Heart left ventricle (tissue), 16 donors: ENCODE measurements at regions not wholly inside any gene's neighbourhood (a gene's known extent, or its start where the extent isn't known, plus 50 kb on each side); places are given as distances from the start of the nearest gene placed in this dataset.

Source experiments
- ATAC-seq, 4 donors: fragments of 200-7000 bp; cut with Tn5 transposase; one replicate each; pipeline ENCODE4 v1.9.1; 2020 to 2022; ENCODE audit warnings: moderate library complexity in 4 of 4, mild to moderate bottlenecking in 3 of 4, moderate number of reproducible peaks in 1 of 4
- DNase-seq, 5 donors: peaks; one replicate each; pipeline ENCODE4 v3.0.0-alpha.2; 2020
- H3K27ac ChIP-seq, 12 donors: fragments of 200-600 bp; sonication (generic) in 4 of 12; one replicate each; pipeline versions ENCODE4 v1.5.0 to v1.8.0; 2016 to 2022; ENCODE audit warnings: mild to moderate bottlenecking in 2 of 12
- H3K27me3 ChIP-seq, 9 donors: fragments of 200-600 bp; sonication (generic) in 2 of 9; one replicate each; pipeline versions ENCODE4 v1.5.1 to v1.8.0; 2016 to 2022; ENCODE audit warnings: mild to moderate bottlenecking in 3 of 9
- H3K36me3 ChIP-seq, 9 donors: fragments of 200-600 bp; sonication (generic) in 2 of 9; one replicate each; pipeline versions ENCODE4 v1.5.0 to v1.8.0; 2018 to 2022; ENCODE audit warnings: mild to moderate bottlenecking in 2 of 9
- H3K4me1 ChIP-seq, 12 donors: fragments of 200-600 bp; sonication (generic) in 4 of 12; one replicate each; pipeline versions ENCODE4 v1.5.0 to v1.8.0; 2016 to 2022; ENCODE audit warnings: mild to moderate bottlenecking in 3 of 12
- H3K4me3 ChIP-seq, 12 donors: fragments of 200-600 bp; sonication (generic) in 4 of 12; one replicate each; pipeline versions ENCODE4 v1.5.0 to v1.8.0; 2017 to 2022; ENCODE audit warnings: mild to moderate bottlenecking in 9 of 12, moderate library complexity in 4 of 12
- H3K9me3 ChIP-seq, 12 donors: fragments of 200-600 bp; sonication (generic) in 4 of 12; one replicate each; pipeline versions ENCODE4 v1.5.0 to v1.8.0; 2016 to 2022; ENCODE audit warnings: mild to moderate bottlenecking in 1 of 12
- POLR2A ChIP-seq, 2 donors: fragments of 450-650 bp; IDR thresholded peaks; one replicate each; pipeline ENCODE4 v1.6.1; 2017; ENCODE audit warnings: antibody characterized with exemption in 2 of 2, mild to moderate bottlenecking in 2 of 2, moderate library complexity in 2 of 2
- WGBS, 4 donors: extraction: QIAGEN DNeasy Blood & Tissue Kit in 2 of 4; methylation state at CpG; one replicate each; pipeline versions ENCODE4 v1.1.5 to v1.1.7; 2013 to 2018; 5-methylcytosine and 5-hydroxymethylcytosine counted together
- intact Hi-C, 10 donors: fragments of 100-400 bp; cut with DNase I; formaldehyde crosslinking; loops; one replicate each; pipeline versions ENCODE4 v1.11.1 to v1.14.2; 2022
- TF ChIP-seq, protein P1 (sequence below), 12 donors: fragments of 200-600 bp; sonication (generic) in 4 of 12; IDR thresholded peaks; one replicate each; pipeline versions ENCODE4 v1.5.0 to v1.8.0; 2018 to 2022; ENCODE audit warnings: antibody characterized with exemption in 12 of 12, mild to moderate bottlenecking in 5 of 12
- donor health status: ischemic (EF 13 %, LVEDD 7.1; RV severe dilation, severe dysfunction).
- donor health status: healthy with polysubstance abuse.
- donor health status: DM: no; HTN: yes; CAD: no.
- donor health status: DM: no; HTN: no; CAD: no.
- donor health status: ischemic (EF 25% LVEDD 6.9; RV normal size, moderate dysfunction).
- donor health status: ischemic (EF 25% LVEDD 5.7; RV mildly dilated, moderate dysfunction).
- donor health status: healthy.
- donor health status: DM: yes; HTN: yes; CAD: no.
- donor health status: ischemic (EF 35%, LVEDD 5.7; RV mildly dilated, moderate dysfunction).
- donor health status: nonischemic (EF 11% LVEDD 7.7; RV severe dilation, severe dysfunction).
- donor health status: DM: yes; HTN: yes; CAD: no.
- donor health status: PGD.
- donor health status: ischemic (EF 29% LVEDD 5.4; RV normal size, mild dysfunction).
- donor health status: nonischemic (EF 23%, LVEDD 6.1; RV moderate dilation, normal function).

DNA sequence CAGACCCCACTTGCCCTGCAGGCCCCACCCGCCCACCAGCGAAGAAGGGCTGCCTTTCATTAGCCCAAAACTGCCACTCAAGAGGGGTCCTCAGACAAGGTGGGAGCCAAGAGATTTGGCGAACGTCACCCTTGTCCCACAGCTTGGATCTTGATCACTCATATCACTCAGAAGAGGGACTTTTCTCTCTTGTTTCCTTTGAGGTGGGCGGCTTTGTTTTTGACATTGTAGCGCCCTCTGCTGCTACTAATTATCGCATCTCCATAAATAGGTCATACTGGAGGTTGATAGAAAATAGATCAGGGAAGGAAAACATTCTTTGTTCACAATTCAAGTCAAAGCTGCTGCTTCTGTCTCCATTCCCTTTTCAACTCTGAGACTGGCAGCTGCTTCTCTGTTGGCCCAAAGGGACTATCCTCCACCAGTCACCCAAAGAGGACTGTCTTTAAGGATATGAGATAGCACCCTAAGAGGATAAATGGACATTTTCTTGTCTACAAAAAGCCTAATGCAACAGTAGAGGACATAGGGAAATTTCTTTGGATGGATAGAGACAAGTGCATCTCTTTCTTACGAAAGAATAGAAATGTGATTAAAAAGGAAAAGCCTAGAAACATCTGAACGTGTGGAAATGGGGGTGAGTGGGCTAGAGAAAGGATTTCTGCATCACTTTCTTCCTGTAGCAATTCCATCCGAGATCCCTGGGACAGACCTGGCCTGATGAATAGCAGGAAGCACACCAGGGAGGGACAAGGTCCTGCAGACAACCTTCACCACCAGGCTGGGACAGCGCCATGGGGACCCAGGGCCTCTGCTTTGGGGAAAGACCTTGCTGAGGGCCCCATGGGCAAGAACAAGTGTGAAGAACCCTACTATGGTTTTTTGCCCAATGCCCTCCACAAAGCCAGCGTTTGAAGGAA lies 115.8 kb downstream of the DAD1 start:
- Histone ChIP-seq H3K4me1 (peaks cover 0 to 67% (median 21%) of the 10 kb centered on the region in 12 donors), H3K4me3 (no peak overlapping the region), H3K27ac (no peak overlapping the region), H3K9me3 (no peaks in the 10 kb centered on the region), H3K27me3 (peaks cover 0 to 9% (median 0%) of the 10 kb centered on the region in 9 donors), H3K36me3 (no peaks in the 10 kb centered on the region)
- 59 to 63% (median 61%) methylated on average over 12 of the region's 12 CpGs for whole genome bisulfite sequencing, 4 donors
- ATAC-seq: peak in 3 of 4 donors; percentile 39 to 55 (median 48)
- TF ChIP-seq POLR2A (IDR thresholded peaks at IDR 0.05): no peak
- TF ChIP-seq, protein P1, sequence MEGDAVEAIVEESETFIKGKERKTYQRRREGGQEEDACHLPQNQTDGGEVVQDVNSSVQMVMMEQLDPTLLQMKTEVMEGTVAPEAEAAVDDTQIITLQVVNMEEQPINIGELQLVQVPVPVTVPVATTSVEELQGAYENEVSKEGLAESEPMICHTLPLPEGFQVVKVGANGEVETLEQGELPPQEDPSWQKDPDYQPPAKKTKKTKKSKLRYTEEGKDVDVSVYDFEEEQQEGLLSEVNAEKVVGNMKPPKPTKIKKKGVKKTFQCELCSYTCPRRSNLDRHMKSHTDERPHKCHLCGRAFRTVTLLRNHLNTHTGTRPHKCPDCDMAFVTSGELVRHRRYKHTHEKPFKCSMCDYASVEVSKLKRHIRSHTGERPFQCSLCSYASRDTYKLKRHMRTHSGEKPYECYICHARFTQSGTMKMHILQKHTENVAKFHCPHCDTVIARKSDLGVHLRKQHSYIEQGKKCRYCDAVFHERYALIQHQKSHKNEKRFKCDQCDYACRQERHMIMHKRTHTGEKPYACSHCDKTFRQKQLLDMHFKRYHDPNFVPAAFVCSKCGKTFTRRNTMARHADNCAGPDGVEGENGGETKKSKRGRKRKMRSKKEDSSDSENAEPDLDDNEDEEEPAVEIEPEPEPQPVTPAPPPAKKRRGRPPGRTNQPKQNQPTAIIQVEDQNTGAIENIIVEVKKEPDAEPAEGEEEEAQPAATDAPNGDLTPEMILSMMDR (IDR thresholded peaks at IDR 0.05): peak; percentile 28 to 65 (median 52)
- DNase-seq: peak in 1 of 5 donors; percentile 28
- intact Hi-C loops: loop anchor here (1.0 to 10.0 kb wide), 11 partner anchors 39 to 151 kb away; no protein-coding TSS in a partner anchor

DNA sequence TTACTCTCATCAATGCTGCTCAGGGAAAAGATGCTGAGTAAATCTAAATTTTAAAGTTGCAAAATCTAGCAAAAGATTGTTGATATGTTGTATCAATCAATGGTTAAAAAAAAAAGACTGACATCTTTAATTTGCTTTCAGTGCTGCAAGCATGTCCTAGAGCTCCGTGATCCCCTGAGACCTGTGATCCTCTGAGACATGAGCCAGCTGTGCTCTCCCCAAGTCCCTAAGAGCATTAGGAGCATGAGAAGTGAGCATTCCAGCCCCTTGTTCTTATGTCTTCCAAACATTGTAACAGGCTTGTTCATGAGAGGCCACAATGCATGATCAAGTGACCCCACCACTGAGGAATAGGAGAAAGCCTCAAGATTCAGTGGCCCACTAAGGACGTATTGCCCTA lies 116.6 kb downstream of the DAD1 start:
- Histone ChIP-seq H3K27ac (no peak overlapping the region), H3K4me1 (peaks cover 0 to 60% (median 17%) of the 10 kb centered on the region in 12 donors), H3K27me3 (peaks cover 0 to 9% (median 0%) of the 10 kb centered on the region in 9 donors), H3K36me3 (no peaks in the 10 kb centered on the region), H3K9me3 (no peaks in the 10 kb centered on the region), H3K4me3 (no peak overlapping the region)
- DNase-seq: no peak
- ATAC-seq: no peak
- intact Hi-C loops: loop anchor here (2.0 to 10.0 kb wide), 10 partner anchors 40 to 150 kb away; no protein-coding TSS in a partner anchor
- WGBS, 4 donors: 75 to 88% (median 79%) methylated on average over 1 to 2 of the region's 2 CpGs
- TF ChIP-seq, protein P1 (IDR thresholded peaks at IDR 0.05): no peak
- no peak for TF ChIP-seq POLR2A (IDR thresholded peaks at IDR 0.05)

DNA sequence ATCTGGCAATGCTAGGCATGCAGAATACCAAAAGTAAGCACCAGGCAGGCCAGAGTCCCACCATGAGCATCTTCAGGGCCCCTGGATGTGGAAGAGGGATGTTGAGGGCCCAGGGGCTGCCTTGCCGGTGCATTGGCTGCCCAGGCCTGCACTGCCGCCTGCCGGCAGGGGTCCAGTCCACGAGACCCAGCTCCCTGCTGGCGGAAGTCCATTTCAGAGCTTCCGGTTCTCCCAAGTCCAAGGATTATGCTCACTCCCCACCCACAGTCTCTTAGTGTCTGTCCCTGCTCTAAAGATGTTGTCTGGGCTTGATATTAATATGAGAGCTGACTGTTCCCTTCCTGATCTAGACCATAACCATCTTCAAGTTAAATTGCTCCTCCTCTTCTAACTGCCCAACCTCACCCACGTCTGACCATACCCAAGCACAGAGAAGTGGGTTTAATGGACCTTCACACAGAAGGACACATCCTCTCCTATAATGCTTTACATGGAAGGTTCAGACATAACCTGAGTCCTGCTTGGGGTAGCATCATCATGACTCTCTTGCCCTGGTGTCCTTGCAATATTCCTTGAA lies 117.4 kb downstream of the DAD1 start:
- intact Hi-C loops: loop anchor here (2.0 to 10.0 kb wide), 10 partner anchors 41 to 149 kb away; no protein-coding TSS in a partner anchor
- H3K4me1 ChIP-seq: peaks cover 0 to 52% (median 10%) of the 10 kb centered on the region in 12 donors
- DNase-seq: peak in 4 of 5 donors; percentile 41 to 61 (median 51)
- no peaks in the 10 kb centered on the region for H3K36me3 ChIP-seq
- peak in 3 of 4 donors; percentile 51 to 63 (median 56) for ATAC-seq
- H3K4me3 ChIP-seq: no peak overlapping the region
- WGBS, 4 donors: 16 to 37% (median 34%) methylated on average over 7 of the region's 7 CpGs
- H3K9me3 ChIP-seq: no peaks in the 10 kb centered on the region
- no peak overlapping the region for H3K27ac ChIP-seq
- no peak for TF ChIP-seq POLR2A (IDR thresholded peaks at IDR 0.05)
- TF ChIP-seq, protein P1 (IDR thresholded peaks at IDR 0.05): peak; percentile 24 to 58 (median 34)
- peaks cover 0 to 9% (median 0%) of the 10 kb centered on the region in 9 donors for H3K27me3 ChIP-seq
